HEK293T (cell line): ENCODE measurements at regions not wholly inside any gene's neighbourhood (a gene's known extent, or its start where the extent isn't known, plus 50 kb on each side); places are given as distances from the start of the nearest gene placed in this dataset.

Experiments
- CTCF ChIA-PET: fragments of 350-600 bp; formaldehyde crosslinking; extraction: SDS; loops from one replicate; lab custom pipeline; 2021; ENCODE audit warnings: antibody characterized with exemption, inconsistent platforms; lab: Yijun Ruan, JAX
- POLR2A ChIA-PET: fragments of 350-600 bp; formaldehyde crosslinking; extraction: SDS; loops from one replicate; lab custom pipeline; 2020; ENCODE audit warnings: antibody characterized with exemption, inconsistent platforms; lab: Yijun Ruan, JAX
- DNase-seq: peaks from one replicate; pipeline ENCODE4 v3.0.0; 2012; ENCODE audit warnings: mixed read lengths; ENCODE audit errors: extremely low spot score
- ARNT ChIP-seq: fragments of 450-650 bp; IDR thresholded peaks from 2 replicates; pipeline ENCODE4 v1.6.1; 2017; ENCODE audit warnings: mild to moderate bottlenecking
- BHLHE40 ChIP-seq: fragments of 450-650 bp; IDR thresholded peaks from 2 replicates; pipeline ENCODE4 v1.6.1; 2016; ENCODE audit warnings: mild to moderate bottlenecking, moderate library complexity, borderline replicate concordance
- CTBP1 ChIP-seq: fragments of 450-650 bp; IDR thresholded peaks from 2 replicates; pipeline ENCODE4 v1.6.1; 2016; ENCODE audit warnings: borderline replicate concordance
- ELF4 ChIP-seq: fragments of 450-650 bp; IDR thresholded peaks from 2 replicates; pipeline ENCODE4 v1.6.1; 2017; ENCODE audit warnings: antibody characterized with exemption
- FOXA1 ChIP-seq: fragments of 450-650 bp; IDR thresholded peaks from 2 replicates; pipeline ENCODE4 v1.6.1; 2016; ENCODE audit warnings: mild to moderate bottlenecking
- FOXK2 ChIP-seq: fragments of 450-650 bp; IDR thresholded peaks from 2 replicates; pipeline ENCODE4 v1.6.1; 2016; ENCODE audit warnings: mild to moderate bottlenecking
- FOXM1 ChIP-seq: fragments of 450-650 bp; IDR thresholded peaks from 2 replicates; pipeline ENCODE4 v1.6.1; 2017; ENCODE audit warnings: mild to moderate bottlenecking, borderline replicate concordance
- HDGF ChIP-seq: fragments of 450-650 bp; IDR thresholded peaks from 2 replicates; pipeline ENCODE4 v1.6.1; 2017; ENCODE audit warnings: antibody characterized with exemption, borderline replicate concordance
- L3MBTL2 ChIP-seq: fragments of 450-650 bp; conservative IDR thresholded peaks from 2 replicates; pipeline ENCODE4 v1.6.1; 2016; ENCODE audit warnings: mild to moderate bottlenecking
- LEF1 ChIP-seq: fragments of 450-650 bp; IDR thresholded peaks from 2 replicates; pipeline ENCODE4 v1.6.1; 2017; ENCODE audit warnings: mild to moderate bottlenecking, borderline replicate concordance
- NFRKB ChIP-seq: fragments of 450-650 bp; IDR thresholded peaks from 2 replicates; pipeline ENCODE4 v1.6.1; 2016; ENCODE audit warnings: mild to moderate bottlenecking, moderate library complexity
- SP1 ChIP-seq: fragments of 450-650 bp; IDR thresholded peaks from 2 replicates; pipeline ENCODE4 v1.6.1; 2017
- SUZ12 ChIP-seq: fragments of 450-650 bp; IDR thresholded peaks from 2 replicates; pipeline ENCODE4 v1.6.1; 2016; ENCODE audit warnings: mild to moderate bottlenecking
- TARDBP ChIP-seq: fragments of 450-650 bp; IDR thresholded peaks from 2 replicates; pipeline ENCODE4 v1.6.1; 2016
- ZNF384 ChIP-seq: fragments of 450-650 bp; IDR thresholded peaks from 2 replicates; pipeline ENCODE4 v1.6.1; 2016
- TF ChIP-seq, protein P1 (sequence below): fragments of 450-650 bp; IDR thresholded peaks from 2 replicates; pipeline ENCODE4 v1.6.1; 2016

DNA sequence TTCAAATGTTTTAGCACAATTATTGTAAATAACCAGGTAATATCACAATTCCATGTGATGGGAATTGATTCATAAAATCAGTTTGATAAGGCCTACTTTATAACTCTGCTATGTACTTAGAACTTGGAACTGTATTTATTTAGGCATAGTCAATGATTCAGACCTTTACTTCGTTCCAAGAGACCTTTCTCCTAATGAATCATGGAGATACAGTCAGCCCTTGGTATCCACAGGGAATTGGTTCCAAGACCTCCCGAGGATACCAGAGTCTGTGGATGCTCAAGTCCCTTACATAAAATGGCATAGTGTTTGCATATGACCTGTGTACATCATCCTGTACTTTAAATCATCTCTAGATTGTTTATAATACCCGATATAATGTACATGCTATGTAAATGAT lies 60.8 kb upstream of the UMPS start:
- ChIA-PET CTCF (no interaction called here), POLR2A (no interaction called here)
- TF ChIP-seq FOXA1 = no peak
- no peak for TF ChIP-seq BHLHE40
- TF ChIP-seq SP1 = no peak
- TF ChIP-seq LEF1 = no peak
- TF ChIP-seq HDGF = no peak
- DNase-seq = no peak

DNA sequence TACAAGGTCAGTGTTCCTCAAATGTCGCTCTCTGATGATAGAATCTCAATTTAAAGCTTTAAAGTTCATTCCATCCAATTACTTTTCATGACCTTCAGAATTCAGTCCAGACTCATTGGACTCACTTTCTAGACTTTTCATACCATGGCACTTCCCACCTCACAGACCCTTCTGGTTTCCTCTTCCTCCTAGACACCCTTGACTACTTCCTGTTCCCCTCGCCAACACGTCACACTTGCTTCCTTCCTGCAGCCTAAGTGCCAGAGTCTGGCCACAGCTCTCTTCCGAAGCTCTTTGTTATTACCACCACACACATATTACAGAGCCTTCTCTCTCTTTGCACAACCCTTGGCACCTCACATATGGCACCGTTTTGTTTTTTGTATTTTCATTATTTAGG lies 59.1 kb upstream of the UMPS start:
- ChIA-PET CTCF (interaction anchor here (0.5 to 0.7 kb wide), 2 partner anchors 9 to 1618 kb away, joined by 3 read pairs; no protein-coding TSS in a partner anchor), POLR2A (no interaction called here)
- no peak for DNase-seq
- TF ChIP-seq BHLHE40 (no peak), SP1 (no peak), FOXA1 (no peak), TARDBP (no peak), FOXK2 (no peak), L3MBTL2 (no peak), HDGF (no peak), SUZ12 (no peak), CTBP1 (no peak), ZNF384 (no peak), LEF1 (no peak), ELF4 (no peak), NFRKB (no peak), FOXM1 (no peak), ARNT (no peak)
- TF ChIP-seq, protein P1, sequence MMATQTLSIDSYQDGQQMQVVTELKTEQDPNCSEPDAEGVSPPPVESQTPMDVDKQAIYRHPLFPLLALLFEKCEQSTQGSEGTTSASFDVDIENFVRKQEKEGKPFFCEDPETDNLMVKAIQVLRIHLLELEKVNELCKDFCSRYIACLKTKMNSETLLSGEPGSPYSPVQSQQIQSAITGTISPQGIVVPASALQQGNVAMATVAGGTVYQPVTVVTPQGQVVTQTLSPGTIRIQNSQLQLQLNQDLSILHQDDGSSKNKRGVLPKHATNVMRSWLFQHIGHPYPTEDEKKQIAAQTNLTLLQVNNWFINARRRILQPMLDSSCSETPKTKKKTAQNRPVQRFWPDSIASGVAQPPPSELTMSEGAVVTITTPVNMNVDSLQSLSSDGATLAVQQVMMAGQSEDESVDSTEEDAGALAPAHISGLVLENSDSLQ = no peak

DNA sequence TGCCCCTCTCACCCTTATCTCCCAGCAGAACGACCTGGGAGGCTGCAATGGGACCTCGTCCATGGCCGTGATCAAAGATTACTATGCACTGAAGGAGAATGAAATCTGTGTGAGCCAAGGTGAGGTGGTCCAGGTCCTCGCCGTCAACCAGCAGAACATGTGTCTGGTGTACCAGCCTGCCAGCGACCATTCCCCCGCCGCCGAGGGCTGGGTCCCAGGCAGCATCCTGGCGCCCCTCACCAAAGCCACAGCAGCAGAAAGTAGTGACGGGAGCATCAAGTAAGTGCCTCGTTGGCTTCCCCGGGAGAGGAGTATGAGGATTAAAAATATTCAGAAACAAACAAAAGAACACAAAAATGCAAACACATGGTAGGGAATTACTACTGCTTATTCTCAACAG lies 55.9 kb upstream of the UMPS start:
- no peak for DNase-seq
- TF ChIP-seq SUZ12 = no peak
- no peak for TF ChIP-seq CTBP1
- TF ChIP-seq FOXA1 = no peak
- no peak for TF ChIP-seq TARDBP
- no peak for TF ChIP-seq BHLHE40
- no peak for TF ChIP-seq ZNF384
- no peak for TF ChIP-seq LEF1
- no peak for TF ChIP-seq L3MBTL2
- no peak for TF ChIP-seq SP1
- TF ChIP-seq ARNT = no peak
- no peak for TF ChIP-seq HDGF
- no peak for TF ChIP-seq FOXK2
- ChIA-PET POLR2A (no interaction called here), CTCF (no interaction called here)

DNA sequence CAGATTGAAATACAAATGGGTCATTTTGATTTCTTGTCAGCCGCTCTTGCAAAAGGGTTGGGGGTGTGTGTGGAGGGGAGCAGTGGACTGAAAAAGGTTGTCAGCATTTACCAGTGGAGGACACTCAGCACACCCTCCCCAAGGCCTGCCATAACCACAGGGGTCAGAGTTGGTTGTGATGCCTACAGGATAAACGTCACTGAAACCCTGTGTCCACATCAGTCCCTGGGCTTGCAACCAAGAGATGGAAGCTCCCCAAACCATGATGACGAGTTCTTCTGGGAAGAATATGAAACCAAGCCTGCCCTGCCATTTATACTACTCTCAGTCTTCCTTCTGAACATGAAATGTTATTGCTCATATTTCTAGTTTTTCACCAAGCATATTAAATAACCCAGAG lies 54.0 kb upstream of the UMPS start:
- no peak for TF ChIP-seq ELF4
- TF ChIP-seq L3MBTL2 = no peak
- no peak for TF ChIP-seq NFRKB
- TF ChIP-seq ZNF384 = no peak
- no peak for TF ChIP-seq SP1
- no peak for DNase-seq
- ChIA-PET CTCF (no interaction called here), POLR2A (no interaction called here)

DNA sequence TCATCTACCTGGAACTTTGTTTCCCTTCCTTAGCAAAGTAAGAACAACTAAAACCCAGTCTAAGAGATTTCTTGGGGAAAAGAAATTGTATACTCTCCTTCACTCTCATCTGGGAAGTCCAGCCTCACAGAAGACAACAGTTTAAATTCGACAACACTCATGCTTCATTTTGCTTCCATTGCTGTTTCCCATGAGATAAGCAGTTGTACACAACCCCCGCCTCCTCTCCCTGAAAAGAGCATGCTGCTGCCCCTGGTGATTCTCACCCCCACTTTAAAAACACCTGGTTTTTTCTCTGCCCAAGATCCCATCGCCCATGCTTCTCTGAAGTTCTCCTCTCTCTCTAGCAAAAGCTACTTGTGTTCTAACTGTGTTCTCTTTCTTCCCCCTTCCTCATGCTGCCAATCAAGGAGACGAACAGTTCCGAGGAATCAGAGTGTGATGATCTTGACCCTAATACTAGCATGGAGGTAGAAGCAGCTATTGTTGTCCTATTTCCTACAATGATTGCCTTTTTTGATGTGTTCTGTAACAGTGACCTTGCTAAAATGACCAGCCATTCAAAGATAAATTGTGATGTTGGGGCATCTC lies 51.1 kb upstream of the UMPS start:
- TF ChIP-seq SP1 (no peak), BHLHE40 (no peak), FOXK2 (no peak), ELF4 (no peak), FOXA1 (no peak), L3MBTL2 (no peak), TARDBP (no peak), CTBP1 (no peak), HDGF (no peak), ZNF384 (no peak), FOXM1 (no peak)
- TF ChIP-seq, protein P1 = no peak
- CTCF ChIA-PET = no interaction called here
- no peak for DNase-seq
- POLR2A ChIA-PET = no interaction called here
